ENCODE measurements at regions not wholly inside any gene's neighbourhood (a gene's known extent, or its start where the extent isn't known, plus 50 kb on each side); places are given as distances from the start of the nearest gene placed in this dataset.

- no peak for DNase-seq (ENCODE audit: low read depth)
- TF ChIP-seq CTCF (conservative IDR thresholded peaks at IDR 0.05; ENCODE audit: low read depth, low read length): no peak
- no peak overlapping the region for H3K4me3 ChIP-seq (ENCODE audit: low read depth, low read length)
Observed at GRCh38 chr1:90313778-90314177, 318.9 kb downstream of the ZNF326 start.

GRCh38 chr1:90309806-90310205, 314.9 kb downstream of the ZNF326 start:
- H3K4me3 ChIP-seq (ENCODE audit: low read depth, low read length): no peak overlapping the region
- TF ChIP-seq CTCF (conservative IDR thresholded peaks at IDR 0.05; ENCODE audit: low read depth, low read length): no peak
- no peak for DNase-seq (ENCODE audit: low read depth)

- DNase-seq (ENCODE audit: low read depth): no peak
- no peak for TF ChIP-seq CTCF (conservative IDR thresholded peaks at IDR 0.05; ENCODE audit: low read depth, low read length)
- H3K4me3 ChIP-seq (ENCODE audit: low read depth, low read length): no peak overlapping the region
Observed at GRCh38 chr1:90308421-90308820, 313.5 kb downstream of the ZNF326 start.

- TF ChIP-seq CTCF (conservative IDR thresholded peaks at IDR 0.05; ENCODE audit: low read depth, low read length): no peak
- DNase-seq (ENCODE audit: low read depth): no peak
- no peak overlapping the region for H3K4me3 ChIP-seq (ENCODE audit: low read depth, low read length)
Observed at GRCh38 chr1:90305577-90305976, 310.7 kb downstream of the ZNF326 start.

GRCh38 chr1:90296327-90296726, 301.4 kb downstream of the ZNF326 start:
- DNase-seq (ENCODE audit: low read depth): no peak
- no peak overlapping the region for H3K4me3 ChIP-seq (ENCODE audit: low read depth, low read length)
- TF ChIP-seq CTCF (conservative IDR thresholded peaks at IDR 0.05; ENCODE audit: low read depth, low read length): no peak

GRCh38 chr1:90295534-90295933, 300.6 kb downstream of the ZNF326 start:
- TF ChIP-seq CTCF (conservative IDR thresholded peaks at IDR 0.05; ENCODE audit: low read depth, low read length): no peak
- H3K4me3 ChIP-seq (ENCODE audit: low read depth, low read length): no peak overlapping the region
- no peak for DNase-seq (ENCODE audit: low read depth)

- DNase-seq (ENCODE audit: low read depth): no peak
- no peak for TF ChIP-seq CTCF (conservative IDR thresholded peaks at IDR 0.05; ENCODE audit: low read depth, low read length)
Observed at GRCh38 chr1:90291431-90292216, 296.7 kb downstream of the ZNF326 start.

More at GRCh38 chr1:90291431-90292216, 296.7 kb downstream of the ZNF326 start:
- no peak overlapping the region for H3K4me3 ChIP-seq (ENCODE audit: low read depth, low read length)

Data from epithelial cell of proximal tubule (primary cell).